SKM-1 (cell line): ENCODE measurements at regions not wholly inside any gene's neighbourhood (a gene's known extent, or its start where the extent isn't known, plus 50 kb on each side); places are given as distances from the start of the nearest gene placed in this dataset.
"Not testable (repeated sequence)": the region's sequence is repeated elsewhere in the genome, so short reads cannot be mapped to it uniquely, and the experiment has no call there.

Experiments
- DNase-seq: peaks from one replicate; lab custom pipeline; 2025; ENCODE audit not compliant: unreplicated experiment; lab: John Stamatoyannopoulos, UW

DNA sequence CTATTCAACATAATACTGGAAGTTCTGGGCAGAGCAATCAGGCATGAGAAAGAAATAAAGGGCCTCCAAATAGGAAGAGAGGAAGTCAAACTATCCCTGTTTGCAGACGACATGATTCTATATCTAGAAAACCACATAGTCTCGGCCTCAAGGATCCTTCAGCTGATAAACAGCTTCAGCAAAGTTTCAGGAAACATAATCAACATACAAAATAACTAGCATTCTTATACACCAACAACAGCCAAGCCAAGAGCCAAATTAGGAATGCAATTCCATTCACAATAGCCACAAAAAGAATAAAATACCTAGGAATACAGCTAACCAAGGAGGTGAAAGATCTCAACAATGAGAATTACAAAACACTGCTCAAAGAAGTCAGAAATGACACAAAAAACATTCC, 287.8 kb upstream of the NCAM1 start:
- DNase-seq = not testable (repeated sequence)

- DNase-seq = no peak
Measured at GRCh38 chr11:112685111-112685510, 276.1 kb upstream of the NCAM1 start.

DNA sequence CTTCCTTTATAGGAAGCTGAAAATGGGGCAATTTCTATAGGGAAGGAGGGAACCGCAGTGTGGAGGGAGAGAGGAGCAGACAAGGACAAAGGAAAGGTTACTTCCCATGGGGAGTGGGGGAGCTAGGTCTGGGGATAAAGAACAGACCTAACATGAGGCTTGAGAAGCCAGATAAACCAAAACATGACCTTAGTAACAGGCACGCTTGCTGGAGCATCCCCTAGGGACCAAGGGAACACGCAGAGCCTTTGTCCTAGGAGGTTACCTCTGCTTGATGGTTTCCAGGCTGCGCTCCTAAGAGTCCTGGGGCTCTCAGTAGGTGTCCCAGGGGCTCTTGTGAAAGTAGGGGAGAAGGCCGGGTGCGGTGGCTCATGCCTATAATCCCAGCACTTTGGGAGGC, 271.4 kb upstream of the NCAM1 start:
- no peak for DNase-seq

DNA sequence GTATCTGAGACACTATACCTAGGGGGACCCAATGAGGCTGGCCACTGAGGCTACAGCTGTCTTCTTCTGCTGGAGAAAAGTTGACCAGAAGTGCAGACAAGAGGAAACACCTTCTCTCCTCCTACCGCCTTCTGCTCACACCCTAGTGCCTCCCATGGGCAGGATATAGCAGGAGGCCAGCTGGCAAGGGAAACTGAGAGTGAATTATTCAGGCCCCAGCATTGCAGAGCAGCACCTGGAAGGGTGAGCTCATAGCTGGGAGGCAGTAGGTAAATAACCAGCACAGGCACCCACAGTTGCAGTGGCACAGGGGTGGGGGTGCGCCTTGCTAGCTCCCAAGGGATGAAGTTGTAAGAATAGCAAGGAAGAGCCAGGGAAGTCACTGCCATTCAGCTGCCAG, 267.4 kb upstream of the NCAM1 start:
- DNase-seq = no peak

DNA sequence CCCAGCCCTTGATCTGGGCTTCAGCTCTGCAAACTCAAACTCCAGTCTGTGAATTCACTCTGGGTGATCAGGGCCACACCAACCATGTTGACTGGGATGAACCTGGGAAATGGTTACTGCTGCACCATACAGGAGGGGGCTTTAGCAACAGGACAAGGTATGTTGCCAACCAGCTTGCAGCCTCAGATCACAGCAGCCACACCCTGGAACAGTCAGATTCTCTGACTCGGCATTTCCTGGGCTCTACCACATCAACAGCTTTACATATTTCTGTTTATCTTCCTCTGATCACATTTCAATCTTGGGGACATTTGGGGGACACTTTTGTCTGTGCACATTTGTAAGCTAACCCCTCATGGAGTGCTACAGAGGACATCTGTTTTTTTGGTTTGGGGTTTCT, 267.0 kb upstream of the NCAM1 start:
- no peak for DNase-seq

- no peak for DNase-seq
Measured at GRCh38 chr11:112694813-112695212, 266.4 kb upstream of the NCAM1 start.

DNA sequence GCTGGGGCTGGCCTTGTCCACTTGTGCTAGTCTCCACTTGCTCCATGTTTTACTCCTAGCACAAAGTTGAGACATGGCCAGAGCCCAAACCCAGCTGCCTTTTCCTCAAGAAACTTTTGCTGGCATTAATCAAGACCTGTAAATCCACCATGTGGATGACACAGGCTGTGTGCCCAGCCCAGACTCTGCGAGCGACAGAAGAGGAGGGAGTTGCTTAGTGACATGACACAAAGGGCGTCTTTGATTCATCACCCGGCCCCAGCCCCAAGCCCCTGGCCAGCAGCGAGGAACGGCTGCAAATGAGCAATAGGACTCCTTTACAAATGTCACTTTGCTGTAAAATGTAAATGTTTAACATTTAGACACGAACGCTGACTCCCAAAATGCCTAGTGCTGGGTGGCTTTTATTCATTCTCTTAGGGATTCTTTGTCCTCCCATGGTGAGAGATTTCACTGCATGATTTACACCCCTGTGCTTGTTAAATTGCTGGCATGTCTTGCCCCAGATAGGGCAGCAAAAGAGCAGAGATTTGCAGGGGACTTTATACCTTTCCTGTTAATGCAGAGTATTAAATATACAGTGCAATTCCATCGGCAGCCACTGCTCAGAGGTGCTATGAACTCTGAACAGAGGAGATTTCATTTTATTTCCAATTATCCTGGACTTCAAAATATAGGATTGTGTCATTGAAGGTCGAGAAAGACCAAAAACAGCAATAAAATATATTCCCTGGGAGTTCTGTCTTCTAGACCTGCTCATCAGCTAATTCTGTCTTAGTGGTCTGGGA, 263.6 kb upstream of the NCAM1 start:
- no peak for DNase-seq

DNA sequence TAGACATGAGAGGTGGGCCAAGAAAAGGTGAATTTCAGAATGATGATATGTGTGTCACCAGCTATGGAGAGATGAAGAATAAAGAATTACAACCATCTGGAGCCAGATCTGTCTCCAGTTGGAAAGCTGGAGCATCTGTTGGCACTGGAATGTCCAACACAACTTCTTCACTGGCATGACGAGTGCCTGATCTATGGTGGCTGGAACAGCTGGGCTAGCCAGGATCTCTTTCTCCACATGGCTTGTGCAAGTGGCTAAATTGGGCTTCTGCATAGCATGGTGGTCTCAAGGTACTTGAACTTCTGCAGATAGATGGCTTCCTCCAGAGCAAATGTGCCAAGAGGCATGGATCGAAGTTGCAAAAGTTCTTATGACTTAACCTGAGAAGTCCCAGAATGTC, 256.1 kb upstream of the NCAM1 start:
- DNase-seq = no peak

- DNase-seq = no peak
Measured at GRCh38 chr11:112706863-112707262, 254.4 kb upstream of the NCAM1 start.

- not testable (repeated sequence) for DNase-seq
Measured at GRCh38 chr11:112714340-112714739, 246.9 kb upstream of the NCAM1 start.

DNA sequence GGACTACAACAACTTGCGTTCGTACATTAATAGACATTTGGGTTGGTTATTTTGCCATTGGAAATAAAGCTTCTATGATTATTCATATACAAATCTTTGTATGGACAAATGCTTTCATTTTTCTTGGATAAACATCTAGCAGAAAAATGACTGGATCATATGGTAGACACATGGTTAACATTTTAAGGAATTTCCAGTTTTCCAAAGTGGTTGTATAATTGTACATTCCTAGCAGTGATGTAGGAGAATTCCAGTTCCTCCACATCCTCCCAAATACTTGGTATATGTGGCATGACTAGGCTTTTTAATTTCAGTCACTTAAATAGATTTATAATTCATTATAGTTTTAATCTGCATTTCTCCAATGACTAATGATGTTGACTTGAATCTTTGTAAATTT, 246.2 kb upstream of the NCAM1 start:
- no peak for DNase-seq

DNA sequence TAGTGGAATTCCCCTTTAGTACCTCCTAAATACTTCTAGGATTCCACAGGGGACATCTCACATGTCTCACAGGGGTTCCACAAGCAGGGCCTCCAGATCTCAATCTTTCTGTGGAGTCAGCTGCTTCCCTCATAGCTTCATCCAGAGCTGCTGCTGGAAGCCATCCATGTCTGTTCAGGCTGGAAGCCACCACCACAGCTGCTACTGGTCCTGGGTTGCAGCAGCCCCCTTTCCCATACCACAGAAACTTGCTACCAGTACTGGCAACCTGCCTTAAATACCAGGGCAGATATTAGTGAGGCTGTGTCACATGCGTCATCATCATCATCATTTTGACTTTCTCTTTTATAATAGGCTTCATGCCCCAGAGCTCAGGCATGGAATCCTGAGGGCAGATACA, 242.7 kb upstream of the NCAM1 start:
- no peak for DNase-seq

DNA sequence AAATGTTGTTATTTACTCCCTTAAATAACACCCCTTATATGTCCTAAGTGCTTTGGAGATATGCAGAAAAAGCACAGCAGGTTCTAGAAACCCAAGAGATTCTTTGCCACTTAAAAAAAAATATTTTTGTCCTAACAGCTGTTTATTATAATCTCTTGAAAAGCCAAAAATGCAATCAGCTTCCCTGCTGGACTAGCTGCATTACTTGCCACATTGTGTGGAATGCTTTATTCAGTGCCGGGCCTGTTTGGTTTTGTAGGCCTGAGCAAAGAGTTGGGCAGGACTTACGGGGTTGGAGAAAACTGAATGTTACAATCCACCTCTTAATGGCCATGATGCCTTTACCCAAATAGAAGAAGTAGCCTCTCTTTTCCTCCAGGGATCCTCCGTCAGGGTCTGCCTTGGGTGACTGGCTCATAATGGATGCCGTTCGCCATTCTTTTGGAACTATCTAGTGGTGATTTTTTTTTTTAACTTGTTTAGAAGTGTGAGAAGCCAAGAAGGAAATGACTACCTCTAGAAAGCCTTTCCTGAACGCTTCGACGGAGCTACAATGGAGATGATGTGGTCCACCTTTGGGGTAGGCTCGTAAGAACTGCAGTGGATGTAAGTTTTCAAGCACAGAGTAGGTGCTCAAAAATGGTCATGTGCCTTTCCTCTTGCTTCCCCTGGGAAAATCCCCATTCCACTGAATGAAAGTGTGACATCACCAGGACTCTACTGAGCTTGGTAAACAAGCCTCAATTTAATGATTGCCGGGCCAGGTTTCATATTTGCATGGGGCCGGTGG, 241.3 kb upstream of the NCAM1 start:
- DNase-seq = no peak

DNA sequence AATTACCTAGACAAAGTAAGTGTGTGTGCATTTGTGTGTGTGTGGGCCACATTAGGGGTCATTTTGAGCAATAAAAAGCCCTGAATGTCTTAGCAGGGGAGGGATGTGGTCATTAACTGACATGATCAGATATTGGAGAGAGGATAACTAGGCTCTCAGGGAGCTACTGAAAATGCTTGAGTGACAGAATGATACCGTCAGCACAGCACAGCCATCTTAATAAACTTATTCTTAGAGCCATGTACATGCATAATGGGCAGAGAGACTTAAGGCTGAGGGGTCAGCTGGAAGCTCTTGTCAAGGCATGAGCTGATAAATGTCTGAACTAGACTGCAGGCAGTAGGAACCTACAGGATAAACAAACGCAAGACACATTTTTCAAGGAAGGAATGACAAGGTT, 239.1 kb upstream of the NCAM1 start:
- no peak for DNase-seq

DNA sequence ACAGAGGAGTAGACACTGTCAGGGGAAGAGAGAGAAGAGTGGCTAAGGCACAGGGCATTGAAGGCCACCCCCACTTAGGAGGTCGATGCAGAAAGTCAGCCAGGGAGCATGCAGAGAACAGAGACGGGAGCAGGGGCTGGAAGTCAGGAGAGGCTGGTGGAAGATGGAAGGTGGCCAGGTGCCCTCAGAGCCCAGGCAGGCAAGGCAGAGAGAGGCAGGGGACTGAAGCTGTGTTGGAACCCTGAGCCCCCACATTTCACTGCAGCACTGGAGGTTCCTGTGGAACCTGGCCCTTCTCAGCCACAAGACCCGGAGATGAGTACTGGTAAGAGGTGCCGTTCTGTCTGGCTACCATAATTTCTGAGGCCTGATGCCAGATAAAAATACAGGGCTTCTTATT, 238.3 kb upstream of the NCAM1 start:
- DNase-seq = no peak

- DNase-seq = no peak
Measured at GRCh38 chr11:112723676-112724495, 237.3 kb upstream of the NCAM1 start.

DNA sequence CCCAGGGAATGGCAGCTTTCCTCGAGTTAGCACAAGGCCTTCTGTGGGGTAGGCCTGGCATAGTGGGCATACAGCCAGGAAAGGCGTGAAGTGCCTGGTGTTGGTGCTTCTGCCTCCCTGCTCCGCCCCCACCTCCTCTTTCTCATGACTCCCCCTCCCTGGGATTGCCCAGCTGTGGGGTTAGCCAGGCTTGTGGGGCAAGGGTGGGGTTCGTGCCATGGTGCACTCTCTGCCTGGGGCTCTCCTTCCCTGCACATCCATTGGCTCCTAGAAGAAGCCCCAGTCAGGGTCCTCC, 236.8 kb upstream of the NCAM1 start:
- DNase-seq = no peak

GRCh38 chr11:112725636-112726035, 235.6 kb upstream of the NCAM1 start:
- DNase-seq = no peak

DNA sequence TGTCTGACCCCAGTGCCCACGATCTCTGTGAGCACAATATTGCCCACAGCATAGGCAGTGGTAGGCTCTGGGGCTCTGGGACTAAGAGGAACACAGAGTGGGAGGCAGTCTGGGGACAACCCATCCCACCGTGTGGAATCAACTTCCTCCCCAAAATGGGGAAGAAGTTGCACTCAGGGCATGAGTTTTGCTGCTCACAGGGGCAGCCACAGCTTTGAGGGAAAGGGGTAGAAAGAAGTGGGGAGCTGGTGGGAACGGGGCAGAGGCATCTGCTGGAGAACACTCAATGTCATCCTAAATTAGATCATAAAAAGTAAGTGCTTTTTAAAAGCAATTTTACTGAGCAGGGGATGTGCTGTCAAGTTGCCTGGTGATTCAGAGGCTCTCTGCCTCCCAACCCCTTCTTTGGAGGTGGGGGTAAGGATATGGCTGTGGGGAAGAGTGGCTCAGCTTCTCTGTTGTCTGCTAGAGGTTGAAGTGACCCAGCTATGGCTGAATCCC, 233.8 kb upstream of the NCAM1 start:
- no peak for DNase-seq

GRCh38 chr11:112728288-112728687, 232.9 kb upstream of the NCAM1 start:
- DNase-seq = no peak

GRCh38 chr11:112728716-112729115, 232.5 kb upstream of the NCAM1 start:
- DNase-seq = no peak

DNA sequence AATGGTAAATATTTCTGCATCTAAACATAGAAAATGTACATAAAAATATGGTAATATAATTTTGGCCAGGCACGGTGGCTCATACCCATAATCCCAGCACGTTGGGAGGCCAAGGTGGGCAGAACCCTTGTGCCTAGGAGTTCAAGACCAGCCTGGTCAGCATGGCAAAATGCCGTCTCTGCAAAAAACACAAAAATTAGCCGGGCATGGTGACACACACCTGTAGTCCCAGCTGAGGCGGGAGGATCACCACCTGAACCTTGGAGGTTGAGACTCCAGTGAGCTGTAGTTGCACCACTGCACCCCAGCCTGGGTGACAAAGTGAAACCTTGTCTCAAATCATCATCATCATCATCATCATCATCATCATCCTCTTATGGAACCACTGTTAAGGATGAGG, 230.6 kb upstream of the NCAM1 start:
- DNase-seq = no peak
